WTC11 (cell line): ENCODE measurements at regions not wholly inside any gene's neighbourhood (a gene's known extent, or its start where the extent isn't known, plus 50 kb on each side); places are given as distances from the start of the nearest gene placed in this dataset.

Experiments
- ATAC-seq: fragments of 200-7000 bp; cut with Tn5 transposase; 2 replicates; pipeline ENCODE4 v1.10.0; 2021; ENCODE audit warnings: mild to moderate bottlenecking, moderate library complexity
- CTCF ChIA-PET: fragments of 300-600 bp; sonication (Branson Sonifier 250); formaldehyde crosslinking; loops from one replicate; lab custom pipeline; 2021; ENCODE audit warnings: antibody characterized with exemption; lab: Charles Lee
- POLR2A ChIA-PET: fragments of 350-600 bp; sonication (Branson Sonifier 250); formaldehyde crosslinking; loops from one replicate; lab custom pipeline; 2021; ENCODE audit warnings: antibody characterized with exemption; lab: Charles Lee
- DNase-seq: peaks from one replicate; pipeline ENCODE4 v3.0.0; 2021; ENCODE audit warnings: low spot score
- H3K27ac Mint-ChIP-seq: 2 replicates; pipeline ENCODE4 v1.8.0; 2021; ENCODE audit warnings: mixed read lengths
- H3K27me3 Mint-ChIP-seq: 2 replicates; pipeline ENCODE4 v1.8.0; 2021; ENCODE audit warnings: low read depth, mild to moderate bottlenecking, moderate library complexity, mixed read lengths
- H3K36me3 Mint-ChIP-seq: 2 replicates; pipeline ENCODE4 v1.8.0; 2021; ENCODE audit warnings: mixed read lengths
- H3K4me1 Mint-ChIP-seq: 2 replicates; pipeline ENCODE4 v1.8.0; 2022; ENCODE audit warnings: mixed read lengths
- H3K4me3 Mint-ChIP-seq: 2 replicates; pipeline ENCODE4 v1.8.0; 2021; ENCODE audit warnings: mild to moderate bottlenecking, moderate library complexity, mixed read lengths
- H3K9me3 Mint-ChIP-seq: 2 replicates; pipeline ENCODE4 v1.8.0; 2021; ENCODE audit warnings: mixed read lengths
- AR ChIP-seq: fragments of 250-450 bp; sonication (Bioruptor Pico); IDR thresholded peaks from 2 replicates; pipeline ENCODE4 v1.9.0; 2021; ENCODE audit warnings: mild to moderate bottlenecking
- ATF2 ChIP-seq: sonication (generic); formaldehyde crosslinking; IDR thresholded peaks from 2 replicates; pipeline ENCODE4 v1.8.1; 2022; ENCODE audit warnings: low read depth, missing genetic modification reagents, borderline replicate concordance
- ELF4 ChIP-seq: sonication (generic); formaldehyde crosslinking; IDR thresholded peaks from 2 replicates; pipeline ENCODE4 v1.8.1; 2022; ENCODE audit warnings: low read depth, mild to moderate bottlenecking, moderate library complexity, missing genetic modification reagents
- ESRRA ChIP-seq: sonication (generic); formaldehyde crosslinking; IDR thresholded peaks from 2 replicates; pipeline ENCODE4 v1.8.1; 2022; ENCODE audit warnings: mild to moderate bottlenecking, missing genetic modification reagents, borderline replicate concordance
- FOXP1 ChIP-seq: sonication (generic); formaldehyde crosslinking; IDR thresholded peaks from 2 replicates; pipeline ENCODE4 v1.8.0; 2022; ENCODE audit warnings: missing genetic modification reagents, mild to moderate bottlenecking, moderate library complexity, borderline replicate concordance
- GRHL2 ChIP-seq: fragments of 250-450 bp; sonication (Bioruptor Pico); IDR thresholded peaks from 2 replicates; pipeline ENCODE4 v1.8.0; 2022; ENCODE audit warnings: mild to moderate bottlenecking, moderate library complexity; ENCODE audit not compliant: insufficient replicate concordance, severe bottlenecking
- IRF1 ChIP-seq: sonication (generic); formaldehyde crosslinking; IDR thresholded peaks from 2 replicates; pipeline ENCODE4 v1.8.0; 2023; ENCODE audit warnings: missing genetic modification reagents
- NFATC4 ChIP-seq: fragments of 250-450 bp; sonication (Bioruptor Pico); IDR thresholded peaks from 2 replicates; pipeline ENCODE4 v1.9.0; 2021; ENCODE audit warnings: mild to moderate bottlenecking
- TEAD4 ChIP-seq: sonication (generic); formaldehyde crosslinking; IDR thresholded peaks from 2 replicates; pipeline ENCODE4 v1.8.0; 2022; ENCODE audit warnings: mild to moderate bottlenecking, missing genetic modification reagents
- USF1 ChIP-seq: sonication (generic); formaldehyde crosslinking; IDR thresholded peaks from 2 replicates; pipeline ENCODE4 v1.8.0; 2022; ENCODE audit warnings: mild to moderate bottlenecking, missing genetic modification reagents
- USF2 ChIP-seq: sonication (generic); formaldehyde crosslinking; IDR thresholded peaks from 2 replicates; pipeline ENCODE4 v1.8.1; 2023; ENCODE audit warnings: mild to moderate bottlenecking, missing genetic modification reagents, moderate library complexity
- ZNF232 ChIP-seq: sonication (generic); formaldehyde crosslinking; IDR thresholded peaks from 2 replicates; pipeline ENCODE4 v1.8.0; 2022; ENCODE audit warnings: mild to moderate bottlenecking, missing genetic modification reagents
- ZNF263 ChIP-seq: sonication (generic); formaldehyde crosslinking; IDR thresholded peaks from 2 replicates; pipeline ENCODE4 v1.8.1; 2022; ENCODE audit warnings: low read depth, mild to moderate bottlenecking, moderate library complexity, missing genetic modification reagents
- ZNF423 ChIP-seq: fragments of 250-450 bp; sonication (Bioruptor Pico); IDR thresholded peaks from 2 replicates; pipeline ENCODE4 v2.1.2; 2022; ENCODE audit warnings: mild to moderate bottlenecking, moderate library complexity
- ZNF671 ChIP-seq: fragments of 250-450 bp; sonication (Bioruptor Pico); IDR thresholded peaks from 2 replicates; pipeline ENCODE4 v1.8.0; 2021; ENCODE audit warnings: mild to moderate bottlenecking
- ZSCAN18 ChIP-seq: fragments of 250-450 bp; sonication (Bioruptor Pico); IDR thresholded peaks from 2 replicates; pipeline ENCODE4 v2.1.2; 2022; ENCODE audit warnings: mild to moderate bottlenecking, moderate library complexity
- TF ChIP-seq, protein P1 (sequence below): sonication (generic); formaldehyde crosslinking; IDR thresholded peaks from 2 replicates; pipeline ENCODE4 v1.8.1; 2022; ENCODE audit warnings: mild to moderate bottlenecking, missing genetic modification reagents, moderate library complexity, borderline replicate concordance
- TF ChIP-seq, protein P2 (sequence below): sonication (generic); formaldehyde crosslinking; IDR thresholded peaks from 2 replicates; pipeline ENCODE4 v1.8.0; 2022; ENCODE audit warnings: missing genetic modification reagents
- TF ChIP-seq, protein P3 (sequence below): fragments of 250-450 bp; sonication (Bioruptor Pico); IDR thresholded peaks from 2 replicates; pipeline ENCODE4 v1.9.0; 2021; ENCODE audit warnings: moderate library complexity, mild to moderate bottlenecking, inconsistent platforms, borderline replicate concordance
- TF ChIP-seq, protein P4 (sequence below): sonication (generic); formaldehyde crosslinking; conservative IDR thresholded peaks from 2 replicates; pipeline ENCODE4 v1.8.1; 2022; ENCODE audit warnings: mild to moderate bottlenecking, missing genetic modification reagents

- TF ChIP-seq ELF4 (CRISPR knock-in tag) = no peak
- TF ChIP-seq, protein P1, sequence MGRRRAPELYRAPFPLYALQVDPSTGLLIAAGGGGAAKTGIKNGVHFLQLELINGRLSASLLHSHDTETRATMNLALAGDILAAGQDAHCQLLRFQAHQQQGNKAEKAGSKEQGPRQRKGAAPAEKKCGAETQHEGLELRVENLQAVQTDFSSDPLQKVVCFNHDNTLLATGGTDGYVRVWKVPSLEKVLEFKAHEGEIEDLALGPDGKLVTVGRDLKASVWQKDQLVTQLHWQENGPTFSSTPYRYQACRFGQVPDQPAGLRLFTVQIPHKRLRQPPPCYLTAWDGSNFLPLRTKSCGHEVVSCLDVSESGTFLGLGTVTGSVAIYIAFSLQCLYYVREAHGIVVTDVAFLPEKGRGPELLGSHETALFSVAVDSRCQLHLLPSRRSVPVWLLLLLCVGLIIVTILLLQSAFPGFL (CRISPR knock-in tag) = no peak
These were observed 123.8 kb upstream of the TUBA3C start (continued) for GRCh38 chr13:19305434-19305833.

DNA sequence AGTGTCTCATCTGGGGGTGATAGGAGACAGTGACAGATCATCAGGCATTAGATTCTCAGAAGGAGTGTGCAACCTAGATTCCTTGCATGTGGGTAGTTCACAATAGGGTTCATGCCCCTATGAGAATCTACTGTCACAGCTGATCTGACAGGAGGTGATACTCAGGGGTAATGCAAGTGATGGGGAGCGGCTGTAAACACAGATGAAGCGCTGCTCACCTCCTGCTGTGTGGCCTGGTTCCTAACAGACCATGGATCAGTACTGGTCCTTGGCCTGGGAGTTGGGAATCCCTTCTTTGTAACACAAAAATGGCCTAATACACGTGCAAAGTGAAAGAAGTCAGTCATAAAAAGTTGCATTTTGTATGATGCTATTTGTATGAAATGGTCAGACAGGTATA lies 107.6 kb upstream of the TUBA3C start:
- Mint-ChIP-seq H3K4me3 (no peak overlapping the region), H3K27ac (no peak overlapping the region), H3K36me3 (peaks cover 72% of the 10 kb centered on the region), H3K4me1 (no peaks in the 10 kb centered on the region)
- DNase-seq = no peak
- TF ChIP-seq ZNF232 (CRISPR knock-in tag) (no peak), USF2 (CRISPR knock-in tag) (no peak), FOXP1 (CRISPR knock-in tag) (no peak), ZNF423 (CRISPR knock-in tag) (no peak), ESRRA (CRISPR knock-in tag) (no peak), ZSCAN18 (CRISPR knock-in tag) (no peak), NFATC4 (CRISPR knock-in tag) (no peak), ATF2 (CRISPR knock-in tag) (no peak), AR (CRISPR knock-in tag) (no peak), USF1 (CRISPR knock-in tag) (no peak), TEAD4 (no peak), ZNF263 (no peak), ZNF671 (CRISPR knock-in tag) (no peak), IRF1 (CRISPR knock-in tag) (no peak), GRHL2 (no peak)
- TF ChIP-seq, protein P2, sequence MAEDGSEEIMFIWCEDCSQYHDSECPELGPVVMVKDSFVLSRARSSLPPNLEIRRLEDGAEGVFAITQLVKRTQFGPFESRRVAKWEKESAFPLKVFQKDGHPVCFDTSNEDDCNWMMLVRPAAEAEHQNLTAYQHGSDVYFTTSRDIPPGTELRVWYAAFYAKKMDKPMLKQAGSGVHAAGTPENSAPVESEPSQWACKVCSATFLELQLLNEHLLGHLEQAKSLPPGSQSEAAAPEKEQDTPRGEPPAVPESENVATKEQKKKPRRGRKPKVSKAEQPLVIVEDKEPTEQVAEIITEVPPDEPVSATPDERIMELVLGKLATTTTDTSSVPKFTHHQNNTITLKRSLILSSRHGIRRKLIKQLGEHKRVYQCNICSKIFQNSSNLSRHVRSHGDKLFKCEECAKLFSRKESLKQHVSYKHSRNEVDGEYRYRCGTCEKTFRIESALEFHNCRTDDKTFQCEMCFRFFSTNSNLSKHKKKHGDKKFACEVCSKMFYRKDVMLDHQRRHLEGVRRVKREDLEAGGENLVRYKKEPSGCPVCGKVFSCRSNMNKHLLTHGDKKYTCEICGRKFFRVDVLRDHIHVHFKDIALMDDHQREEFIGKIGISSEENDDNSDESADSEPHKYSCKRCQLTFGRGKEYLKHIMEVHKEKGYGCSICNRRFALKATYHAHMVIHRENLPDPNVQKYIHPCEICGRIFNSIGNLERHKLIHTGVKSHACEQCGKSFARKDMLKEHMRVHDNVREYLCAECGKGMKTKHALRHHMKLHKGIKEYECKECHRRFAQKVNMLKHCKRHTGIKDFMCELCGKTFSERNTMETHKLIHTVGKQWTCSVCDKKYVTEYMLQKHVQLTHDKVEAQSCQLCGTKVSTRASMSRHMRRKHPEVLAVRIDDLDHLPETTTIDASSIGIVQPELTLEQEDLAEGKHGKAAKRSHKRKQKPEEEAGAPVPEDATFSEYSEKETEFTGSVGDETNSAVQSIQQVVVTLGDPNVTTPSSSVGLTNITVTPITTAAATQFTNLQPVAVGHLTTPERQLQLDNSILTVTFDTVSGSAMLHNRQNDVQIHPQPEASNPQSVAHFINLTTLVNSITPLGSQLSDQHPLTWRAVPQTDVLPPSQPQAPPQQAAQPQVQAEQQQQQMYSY = no peak
- TF ChIP-seq, protein P3, sequence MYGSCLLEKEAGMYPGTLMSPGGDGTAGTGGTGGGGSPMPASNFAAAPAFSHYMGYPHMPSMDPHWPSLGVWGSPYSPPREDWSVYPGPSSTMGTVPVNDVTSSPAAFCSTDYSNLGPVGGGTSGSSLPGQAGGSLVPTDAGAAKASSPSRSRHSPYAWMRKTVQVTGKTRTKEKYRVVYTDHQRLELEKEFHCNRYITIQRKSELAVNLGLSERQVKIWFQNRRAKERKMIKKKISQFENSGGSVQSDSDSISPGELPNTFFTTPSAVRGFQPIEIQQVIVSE = no peak
- TF ChIP-seq, protein P4, sequence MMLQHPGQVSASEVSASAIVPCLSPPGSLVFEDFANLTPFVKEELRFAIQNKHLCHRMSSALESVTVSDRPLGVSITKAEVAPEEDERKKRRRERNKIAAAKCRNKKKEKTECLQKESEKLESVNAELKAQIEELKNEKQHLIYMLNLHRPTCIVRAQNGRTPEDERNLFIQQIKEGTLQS (CRISPR knock-in tag) = no peak
- TF ChIP-seq, all 79 proteins: peak for 0
- Mint-ChIP-seq H3K27me3 (peaks cover 15% of the 10 kb centered on the region), H3K9me3 (peaks cover 87% of the 10 kb centered on the region)
- no peak for ATAC-seq
- ChIA-PET CTCF (no interaction called here), POLR2A (no interaction called here)
